Choroid plexus epithelial cell (primary cell): ENCODE measurements at regions not wholly inside any gene's neighbourhood (a gene's known extent, or its start where the extent isn't known, plus 50 kb on each side); places are given as distances from the start of the nearest gene placed in this dataset.
"Not testable (repeated sequence)": the region's sequence is repeated elsewhere in the genome, so short reads cannot be mapped to it uniquely, and the experiment has no call there.

Source experiments
- DNase-seq: peaks from one replicate; pipeline ENCODE4 v3.0.0-alpha.2; 2010; ENCODE audit warnings: low read depth
- H3K4me3 ChIP-seq: 2 replicates; pipeline ENCODE4 v1.5.1; 2011; ENCODE audit warnings: low read depth, mild to moderate bottlenecking, control low read depth, low read length, moderate library complexity
- TF ChIP-seq, protein P1 (sequence below): conservative IDR thresholded peaks from 2 replicates; pipeline ENCODE4 v1.5.1; 2011; ENCODE audit warnings: low read depth, mild to moderate bottlenecking, control low read depth, inconsistent platforms, low read length, moderate library complexity

DNA sequence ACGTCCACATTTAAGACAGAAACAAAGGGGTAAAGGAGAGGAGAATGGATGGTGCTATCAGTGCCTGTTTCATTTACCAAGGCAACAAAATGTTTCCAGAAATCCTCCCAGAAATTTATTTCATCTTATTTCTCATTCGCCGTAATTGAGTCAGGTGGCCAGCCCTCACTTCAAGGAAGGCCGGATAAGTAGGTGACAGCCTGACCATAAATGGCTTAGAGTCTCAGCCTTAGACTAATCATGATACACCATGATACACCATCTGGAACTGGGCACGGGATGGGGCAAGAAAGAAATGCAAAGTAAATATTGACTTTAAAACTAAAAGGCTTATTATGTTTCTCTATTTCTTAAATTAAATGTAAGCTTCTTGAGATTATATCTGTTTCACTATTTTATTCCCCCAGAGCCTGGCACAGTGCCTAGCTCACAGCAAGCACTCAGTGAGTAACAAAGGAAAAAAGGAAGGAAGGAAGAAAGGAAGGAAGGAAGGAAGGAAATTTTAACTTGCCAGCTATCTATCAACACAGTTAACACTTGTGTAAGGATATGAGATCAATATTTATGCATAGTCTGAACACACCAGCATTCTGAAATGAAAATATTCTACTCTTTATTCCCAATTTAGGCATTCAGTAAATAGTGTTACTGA, 106.1 kb upstream of the FSCB start:
- DNase-seq: no peak
- TF ChIP-seq, protein P1, sequence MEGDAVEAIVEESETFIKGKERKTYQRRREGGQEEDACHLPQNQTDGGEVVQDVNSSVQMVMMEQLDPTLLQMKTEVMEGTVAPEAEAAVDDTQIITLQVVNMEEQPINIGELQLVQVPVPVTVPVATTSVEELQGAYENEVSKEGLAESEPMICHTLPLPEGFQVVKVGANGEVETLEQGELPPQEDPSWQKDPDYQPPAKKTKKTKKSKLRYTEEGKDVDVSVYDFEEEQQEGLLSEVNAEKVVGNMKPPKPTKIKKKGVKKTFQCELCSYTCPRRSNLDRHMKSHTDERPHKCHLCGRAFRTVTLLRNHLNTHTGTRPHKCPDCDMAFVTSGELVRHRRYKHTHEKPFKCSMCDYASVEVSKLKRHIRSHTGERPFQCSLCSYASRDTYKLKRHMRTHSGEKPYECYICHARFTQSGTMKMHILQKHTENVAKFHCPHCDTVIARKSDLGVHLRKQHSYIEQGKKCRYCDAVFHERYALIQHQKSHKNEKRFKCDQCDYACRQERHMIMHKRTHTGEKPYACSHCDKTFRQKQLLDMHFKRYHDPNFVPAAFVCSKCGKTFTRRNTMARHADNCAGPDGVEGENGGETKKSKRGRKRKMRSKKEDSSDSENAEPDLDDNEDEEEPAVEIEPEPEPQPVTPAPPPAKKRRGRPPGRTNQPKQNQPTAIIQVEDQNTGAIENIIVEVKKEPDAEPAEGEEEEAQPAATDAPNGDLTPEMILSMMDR: no peak
- no peak overlapping the region for H3K4me3 ChIP-seq

DNA sequence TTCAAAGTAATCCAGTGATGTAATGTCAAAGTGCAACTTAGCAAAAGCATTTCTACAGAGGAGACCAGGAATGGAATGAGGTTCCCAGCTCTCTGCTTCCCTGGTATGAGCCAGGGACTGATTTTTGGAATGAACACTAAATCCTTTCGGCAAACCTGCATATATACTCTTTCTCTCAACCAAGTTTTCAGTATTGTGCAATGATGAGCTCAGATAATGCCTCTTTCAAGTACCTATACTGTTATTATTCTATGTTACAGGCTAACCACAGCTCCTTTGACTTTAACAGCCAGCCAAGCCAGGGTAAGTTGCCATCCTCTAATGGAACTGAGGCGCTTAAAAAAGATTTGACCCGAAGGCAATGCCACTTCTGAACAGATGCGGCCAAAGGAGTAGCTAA, 104.9 kb upstream of the FSCB start:
- DNase-seq: no peak
- H3K4me3 ChIP-seq: no peak overlapping the region
- TF ChIP-seq, protein P1: no peak

DNA sequence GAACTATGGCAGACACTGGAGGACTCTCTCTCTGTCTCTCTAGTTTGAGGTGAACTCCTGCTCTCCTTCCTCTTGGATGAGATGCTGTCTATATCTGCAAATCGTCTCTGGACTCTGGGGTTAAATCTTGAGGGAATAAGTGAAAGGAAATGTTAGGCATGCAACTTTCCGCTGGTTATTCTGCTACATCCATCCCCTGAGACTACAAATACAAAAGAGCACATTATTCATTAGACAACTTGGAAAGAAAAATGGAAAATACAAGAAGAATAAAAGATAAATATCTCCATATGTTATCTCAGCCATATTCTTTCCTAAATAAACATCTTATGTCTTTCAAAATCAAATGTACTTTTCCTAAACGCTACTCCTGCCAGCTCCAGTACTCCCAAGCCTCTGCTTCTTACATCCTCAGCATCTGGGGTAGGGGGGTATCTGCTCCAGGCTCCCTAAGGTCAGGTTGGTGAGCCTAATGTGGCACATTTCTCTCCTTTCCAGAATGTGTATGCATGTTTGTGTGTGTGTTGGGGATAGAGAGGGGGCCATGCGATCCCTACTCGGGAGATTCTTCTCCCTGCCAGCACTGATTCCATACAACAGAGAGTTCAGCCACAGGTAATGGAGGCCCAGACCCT, 102.9 kb upstream of the FSCB start:
- DNase-seq: no peak
- TF ChIP-seq, protein P1: no peak
- H3K4me3 ChIP-seq: no peak overlapping the region

DNA sequence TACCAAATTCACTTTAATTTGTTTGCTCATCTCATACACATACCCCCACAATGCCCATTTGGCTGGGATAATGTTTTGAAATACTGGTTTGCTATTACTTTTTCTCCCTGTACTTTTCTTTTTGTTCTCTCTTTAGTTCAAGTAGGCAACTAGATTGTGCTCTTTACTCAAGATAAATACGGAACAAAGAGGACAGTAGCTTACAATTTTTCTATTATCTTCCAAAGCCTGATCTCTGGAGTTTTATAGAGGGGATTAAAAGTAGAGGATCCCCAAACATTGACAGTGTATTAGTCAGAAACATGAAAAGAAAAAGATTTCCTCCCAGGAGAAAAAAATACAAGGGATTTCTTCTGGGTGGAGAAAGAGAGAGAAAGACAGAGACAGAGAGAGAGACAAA, 102.1 kb upstream of the FSCB start:
- DNase-seq: no peak
- TF ChIP-seq, protein P1: no peak
- no peak overlapping the region for H3K4me3 ChIP-seq

DNA sequence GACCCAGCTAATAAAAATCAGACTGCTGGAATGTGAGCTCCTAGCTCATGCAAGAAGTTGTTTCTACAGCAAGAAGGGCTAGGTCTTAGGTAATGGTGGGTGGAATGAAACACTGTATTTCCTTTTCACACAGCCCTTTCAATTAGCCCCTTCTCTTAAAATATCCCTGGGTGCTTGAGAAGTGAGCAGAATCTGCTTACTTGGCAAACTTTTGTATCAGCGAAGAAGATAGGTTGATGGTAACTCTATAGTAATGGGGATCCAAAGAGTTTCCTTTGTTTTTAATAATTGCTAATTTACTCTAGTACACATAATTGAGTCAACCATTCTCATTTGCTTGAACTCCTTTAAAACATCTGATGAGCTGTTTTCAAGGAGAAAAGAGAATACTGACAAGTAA, 100.6 kb upstream of the FSCB start:
- no peak for DNase-seq
- TF ChIP-seq, protein P1: no peak
- H3K4me3 ChIP-seq: no peak overlapping the region

DNA sequence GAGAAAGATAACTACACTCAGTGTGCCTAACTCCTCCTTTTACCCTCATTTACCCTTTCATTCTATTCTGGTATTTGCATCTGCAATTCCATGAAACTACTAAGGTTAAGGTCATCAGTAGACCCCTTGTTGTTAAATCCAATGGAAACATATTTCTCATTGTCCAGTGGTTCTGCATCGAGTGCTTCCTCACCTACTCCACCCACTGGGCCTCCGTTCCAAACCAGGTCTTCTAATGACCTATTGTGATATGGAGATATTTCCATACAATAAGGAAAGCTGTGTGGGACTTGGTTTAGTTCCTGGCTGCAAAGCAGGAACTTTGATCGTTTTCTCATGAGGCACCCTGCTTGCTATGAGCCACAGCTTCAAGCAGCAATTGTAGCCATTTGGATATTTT, 99.5 kb upstream of the FSCB start:
- no peak for DNase-seq
- TF ChIP-seq, protein P1: no peak
- H3K4me3 ChIP-seq: no peak overlapping the region

DNA sequence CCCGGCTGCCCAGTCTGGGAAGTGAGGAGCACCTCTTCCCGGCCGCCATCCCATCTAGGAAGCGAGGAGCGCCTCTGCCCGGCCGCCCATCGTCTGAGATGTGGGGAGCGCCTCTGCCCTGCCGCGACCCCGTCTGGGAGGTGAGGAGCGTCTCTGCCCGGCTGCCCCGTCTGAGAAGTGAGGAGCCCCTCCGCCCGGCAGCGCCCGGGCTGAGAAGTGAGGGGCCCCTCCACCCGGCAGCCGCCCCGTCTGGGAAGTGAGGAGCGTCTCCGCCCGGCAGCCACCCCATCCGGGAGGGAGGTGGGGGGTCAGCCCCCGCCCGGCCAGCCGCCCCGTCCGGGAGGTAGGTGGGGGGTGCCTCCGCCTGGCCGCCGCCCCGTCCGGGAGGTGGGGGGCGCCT, 94.2 kb upstream of the FSCB start:
- not testable (repeated sequence) for H3K4me3 ChIP-seq, DNase-seq
